H4 (cell line): ENCODE measurements at regions not wholly inside any gene's neighbourhood (a gene's known extent, or its start where the extent isn't known, plus 50 kb on each side); places are given as distances from the start of the nearest gene placed in this dataset.

Experiments
- DNase-seq: peaks from one replicate; pipeline ENCODE4 v3.0.0-alpha.2; 2015; ENCODE audit warnings: low spot score

- no peak for DNase-seq
Observed at GRCh38 chr5:168176941-168177340, 114.5 kb upstream of the WWC1 start.

GRCh38 chr5:168177831-168178450 lies 113.5 kb upstream of the WWC1 start:
- no peak for DNase-seq

- DNase-seq = no peak
Observed at GRCh38 chr5:168179192-168179593, 112.3 kb upstream of the WWC1 start.

DNA sequence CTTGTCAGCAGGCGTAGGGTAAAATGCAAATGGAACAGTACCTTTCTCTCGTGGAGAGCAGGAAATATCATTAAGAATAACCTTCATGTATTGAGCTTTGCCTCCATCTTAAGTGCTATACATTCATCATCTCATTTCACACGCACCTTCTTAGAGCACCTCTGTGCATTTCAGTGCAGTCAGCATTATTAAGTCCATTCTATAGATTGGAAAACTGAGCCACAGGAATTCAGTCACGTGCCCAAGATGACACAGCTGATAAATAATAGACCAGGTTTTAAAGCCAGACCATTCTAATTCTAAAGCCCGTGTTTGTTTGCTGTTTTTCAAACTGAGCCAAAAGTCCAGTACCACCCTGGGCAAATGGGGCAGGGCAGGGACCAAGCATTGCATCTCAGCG lies 109.2 kb upstream of the WWC1 start:
- DNase-seq = no peak

DNA sequence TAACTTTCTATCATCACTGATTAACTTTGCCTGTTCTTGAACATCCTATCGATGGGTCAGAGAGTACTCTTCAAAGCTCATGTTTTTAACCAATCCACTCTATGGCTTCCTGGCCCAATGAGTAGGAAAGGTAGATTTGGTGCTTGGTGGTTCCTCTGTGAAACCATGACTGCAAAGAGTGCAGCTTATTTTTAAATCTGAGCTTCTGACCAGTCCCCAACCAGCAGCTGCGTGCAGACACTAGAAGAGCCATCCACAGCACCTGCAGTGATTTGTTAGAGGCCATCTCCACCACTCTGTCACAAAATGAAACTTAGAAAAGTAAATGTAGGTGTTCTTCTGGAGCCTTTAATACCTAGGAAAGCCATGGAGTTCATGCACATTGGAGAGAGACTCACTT lies 107.3 kb upstream of the WWC1 start:
- no peak for DNase-seq

DNA sequence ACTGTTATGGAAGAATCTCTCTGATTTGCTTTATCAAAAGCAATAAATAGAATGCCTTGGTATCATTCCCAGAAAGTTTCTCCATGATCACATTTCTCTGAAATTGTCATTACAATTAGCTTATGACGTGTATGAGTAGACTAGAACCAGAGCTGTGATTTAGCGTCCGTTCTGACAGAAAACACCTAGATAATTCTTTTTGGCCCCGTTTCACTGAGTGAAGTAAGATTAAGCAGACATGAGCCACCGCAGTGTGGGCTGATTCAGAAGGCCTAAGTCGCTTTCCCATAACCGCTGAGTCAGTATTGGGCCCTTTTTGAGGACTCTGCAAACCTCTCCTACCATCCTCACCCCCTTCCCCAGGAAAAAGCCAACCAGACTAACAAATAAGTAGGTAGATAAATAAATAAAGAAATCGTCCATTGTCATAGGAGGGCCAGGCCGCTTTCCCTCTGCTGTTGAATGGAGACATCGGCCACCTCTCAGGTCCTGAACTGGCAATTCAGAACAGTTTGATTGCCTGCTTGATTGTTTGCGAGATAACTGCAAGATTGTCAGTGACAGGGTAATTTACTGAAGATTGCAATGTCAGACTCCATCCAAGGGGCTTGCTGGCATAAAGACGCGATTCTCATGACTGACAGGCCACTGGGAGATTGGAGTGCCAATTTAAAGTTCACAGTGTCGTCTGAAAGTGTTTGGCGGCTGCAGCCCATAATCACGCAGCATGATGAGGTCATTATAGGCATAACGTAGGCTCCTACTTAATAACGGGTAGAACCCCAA lies 105.0 kb upstream of the WWC1 start:
- DNase-seq = no peak

- no peak for DNase-seq
Observed at GRCh38 chr5:168187614-168188013, 103.8 kb upstream of the WWC1 start.

GRCh38 chr5:168188182-168188581 lies 103.3 kb upstream of the WWC1 start:
- no peak for DNase-seq

DNA sequence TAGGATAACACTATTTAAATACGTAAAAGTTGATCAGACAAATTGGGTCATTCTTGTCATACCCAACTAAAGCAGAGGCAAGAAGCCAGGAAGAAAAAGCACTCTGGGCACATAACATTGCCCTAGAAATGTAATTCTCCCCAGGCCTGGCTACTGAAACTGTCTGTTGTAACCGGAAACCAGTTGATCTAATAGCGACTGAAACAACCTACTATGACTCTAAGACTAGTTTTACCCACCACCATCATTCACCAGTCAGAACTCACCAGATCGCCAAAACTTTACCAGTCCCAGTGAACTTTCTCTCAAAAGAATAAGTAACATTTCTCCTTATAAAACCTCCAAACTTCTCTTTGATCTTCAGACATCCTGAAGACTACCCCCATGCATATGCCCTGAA lies 99.3 kb upstream of the WWC1 start:
- DNase-seq = no peak

DNA sequence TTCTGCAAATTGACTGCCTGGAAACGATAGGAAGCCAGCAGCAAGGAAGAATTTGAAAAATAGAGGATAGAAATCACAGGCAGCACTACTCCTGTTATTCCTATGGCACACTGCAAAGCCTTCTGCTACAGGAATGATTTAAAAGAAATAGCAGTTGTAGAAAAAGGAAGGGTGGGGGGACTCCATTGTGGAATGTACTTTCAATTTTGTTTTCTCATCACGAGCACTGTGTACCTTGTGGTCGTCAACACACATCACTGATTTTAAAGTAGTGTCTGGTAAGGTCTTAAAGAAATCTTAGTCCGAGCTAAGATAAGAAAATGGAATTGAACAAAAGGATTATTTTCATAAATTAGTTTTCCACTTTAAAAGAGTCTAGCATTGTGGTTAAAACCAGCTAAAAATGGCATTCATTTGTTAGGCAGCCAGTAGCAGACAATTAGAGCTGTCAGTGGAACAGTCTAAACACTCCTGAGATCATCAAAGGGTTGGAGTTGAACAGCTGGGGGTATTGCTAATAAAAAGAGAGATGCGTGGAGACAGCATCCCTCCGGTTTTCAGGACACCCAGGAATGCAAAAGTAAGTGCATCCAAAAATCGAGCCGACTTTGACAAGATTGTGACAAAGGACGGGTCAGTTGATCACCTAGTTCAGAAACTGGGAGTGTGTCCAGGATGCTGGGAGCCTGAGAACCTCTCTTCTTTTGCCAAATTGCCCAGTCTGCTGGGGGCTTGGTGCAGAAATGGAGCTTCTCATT lies 97.8 kb upstream of the WWC1 start:
- no peak for DNase-seq

GRCh38 chr5:168195110-168195509 lies 96.3 kb upstream of the WWC1 start:
- no peak for DNase-seq

- DNase-seq = no peak
Observed at GRCh38 chr5:168198359-168198758, 93.1 kb upstream of the WWC1 start.

GRCh38 chr5:168202996-168203395 lies 88.4 kb upstream of the WWC1 start:
- no peak for DNase-seq

GRCh38 chr5:168204165-168204564 lies 87.3 kb upstream of the WWC1 start:
- DNase-seq = no peak

GRCh38 chr5:168207450-168208029 lies 83.9 kb upstream of the WWC1 start:
- no peak for DNase-seq

GRCh38 chr5:168209244-168209995 lies 82.0 kb upstream of the WWC1 start:
- no peak for DNase-seq

DNA sequence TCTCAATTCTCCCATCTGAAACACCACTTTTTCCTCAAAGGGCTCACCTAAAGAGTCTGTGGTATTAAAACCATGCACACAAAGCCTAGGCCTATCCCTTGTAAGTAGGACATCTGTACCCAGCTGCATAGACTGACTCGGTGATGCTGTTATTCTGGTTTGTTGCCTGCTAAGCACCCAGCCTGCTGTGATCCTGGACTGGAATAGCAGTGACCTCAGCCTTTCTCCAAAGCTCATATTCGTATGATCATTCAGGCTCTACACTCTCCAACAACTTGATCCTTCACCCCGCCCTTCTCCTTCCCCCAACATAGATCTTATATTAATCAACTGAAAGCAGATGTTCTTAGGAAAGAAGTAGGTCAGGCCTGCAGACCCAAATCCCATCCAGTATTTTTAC lies 81.4 kb upstream of the WWC1 start:
- DNase-seq = no peak

GRCh38 chr5:168211245-168211644 lies 80.2 kb upstream of the WWC1 start:
- no peak for DNase-seq

DNA sequence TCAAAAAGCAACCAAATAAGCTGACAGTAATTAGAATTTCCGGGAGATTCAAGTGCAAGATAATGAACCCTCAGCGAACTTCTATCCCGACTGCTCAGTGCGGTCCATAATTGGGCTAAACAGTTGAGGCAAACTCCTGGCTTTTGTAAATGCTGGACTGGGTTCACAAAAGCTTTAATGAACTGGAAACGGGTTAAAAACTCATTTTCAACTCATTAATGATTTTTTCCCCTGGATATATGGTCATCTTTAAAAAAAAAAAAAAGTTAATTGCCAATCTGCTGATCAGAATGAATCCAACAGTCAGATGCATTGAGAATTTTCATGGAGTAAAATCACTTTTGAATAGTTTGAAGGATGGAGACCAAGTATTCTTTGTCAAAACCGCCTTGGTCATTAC lies 79.5 kb upstream of the WWC1 start:
- DNase-seq = no peak

DNA sequence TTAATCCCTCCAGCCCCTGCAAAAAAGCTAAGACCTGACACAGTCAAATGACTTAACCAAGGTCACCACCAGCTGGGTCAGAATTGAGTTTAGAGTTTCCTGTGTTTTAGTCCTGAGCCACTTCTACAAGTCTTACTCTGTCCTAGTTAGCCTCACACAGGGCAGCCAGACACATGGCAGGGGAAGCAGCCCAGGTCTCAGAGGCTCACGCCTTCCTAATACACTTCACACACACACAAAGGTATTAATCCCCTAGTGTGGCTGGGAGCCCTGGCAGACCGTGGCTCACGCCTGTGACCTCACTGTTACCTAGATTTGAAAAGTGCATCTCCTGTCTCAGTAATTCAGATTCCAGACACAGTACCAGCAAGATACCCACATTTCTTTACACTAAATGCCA lies 77.4 kb upstream of the WWC1 start:
- DNase-seq = no peak

DNA sequence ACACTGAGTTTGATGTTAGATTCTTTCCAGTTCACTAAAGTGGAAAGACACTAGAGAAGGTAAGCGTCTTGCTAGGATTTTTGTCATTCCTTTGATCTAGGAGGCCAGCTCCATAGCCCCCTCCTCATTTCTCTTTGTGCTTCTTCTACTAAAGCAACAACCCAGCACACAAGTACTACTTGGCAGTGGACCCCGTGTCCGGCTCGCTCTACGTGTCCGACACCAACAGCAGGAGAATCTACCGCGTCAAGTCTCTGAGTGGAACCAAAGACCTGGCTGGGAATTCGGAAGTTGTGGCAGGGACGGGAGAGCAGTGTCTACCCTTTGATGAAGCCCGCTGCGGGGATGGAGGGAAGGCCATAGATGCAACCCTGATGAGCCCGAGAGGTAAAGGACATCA lies 76.6 kb upstream of the WWC1 start:
- no peak for DNase-seq

DNA sequence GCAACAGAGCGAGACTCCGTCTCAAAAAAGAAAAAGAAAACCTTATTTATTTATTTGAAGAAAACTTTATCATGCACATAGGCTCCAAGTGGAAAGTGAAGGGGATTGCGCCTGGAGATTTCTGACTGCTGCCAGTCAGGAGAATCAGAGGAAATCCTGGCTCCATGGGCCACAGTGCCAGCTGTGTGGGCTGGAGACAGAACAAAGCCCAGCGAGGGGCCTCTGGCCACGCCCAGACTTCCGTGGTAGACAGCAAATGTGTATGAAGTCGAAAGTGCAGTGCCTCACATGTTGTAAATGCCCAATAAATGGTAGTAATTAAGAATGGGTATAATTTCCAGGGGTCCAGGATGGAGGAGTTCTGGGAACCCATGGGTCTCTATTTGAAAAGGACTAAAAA lies 75.8 kb upstream of the WWC1 start:
- DNase-seq = no peak
